ENCODE measurements at regions not wholly inside any gene's neighbourhood (a gene's known extent, or its start where the extent isn't known, plus 50 kb on each side); places are given as distances from the start of the nearest gene placed in this dataset.
"Not testable (repeated sequence)": the region's sequence is repeated elsewhere in the genome, so short reads cannot be mapped to it uniquely, and the experiment has no call there.

DNA sequence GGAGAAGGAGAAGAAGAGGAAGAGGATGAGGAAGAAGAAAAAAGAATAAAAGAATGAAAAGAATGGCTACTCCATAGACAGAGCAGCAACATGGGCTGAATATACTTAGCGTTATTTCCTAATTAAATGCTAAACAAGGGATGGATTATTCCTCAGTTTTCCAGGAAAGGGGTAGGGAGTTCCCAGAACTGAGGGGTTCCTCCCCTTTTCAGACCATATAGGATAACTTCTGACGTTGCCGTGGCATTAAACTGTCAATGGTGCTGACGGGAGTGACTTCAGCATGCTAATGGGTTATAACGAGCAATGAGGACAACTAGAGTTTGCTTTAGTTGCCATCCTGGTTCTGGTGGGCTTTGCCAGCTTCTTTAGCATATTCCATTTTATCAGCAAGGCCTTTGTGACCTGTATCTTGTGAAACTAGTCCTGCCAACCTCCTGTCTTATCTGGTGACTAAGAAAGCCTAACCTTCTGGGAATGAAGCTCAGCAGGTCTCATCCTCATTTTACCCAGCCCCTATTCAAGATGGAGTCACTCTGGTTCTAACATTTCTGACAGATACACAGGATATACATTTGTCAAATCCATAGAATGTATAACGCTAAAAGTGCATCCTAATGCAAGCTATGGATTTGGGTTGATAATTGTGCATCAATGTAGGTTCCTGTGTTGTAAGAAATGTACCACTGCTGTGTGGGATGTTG, 152.3 kb downstream of the MAIP1 start:
- TF ChIP-seq CTCF (IDR thresholded peaks at IDR 0.05) (no peak), EP300 (IDR thresholded peaks at IDR 0.05) (no peak), POLR2A (IDR thresholded peaks at IDR 0.05) (no peak)
- no peaks in the 10 kb centered on the region for H3K4me1 ChIP-seq (ENCODE audit: insufficient read depth)
- H3K9me3 ChIP-seq = no peaks in the 10 kb centered on the region
- H3K27ac ChIP-seq = no peak overlapping the region
- 90 to 91% (median 91%) methylated on average over 6 of the region's 6 CpGs for WGBS, 3 donors
- H3K4me3 ChIP-seq = no peak overlapping the region
- no peak for DNase-seq
- H3K36me3 ChIP-seq = no peaks in the 10 kb centered on the region
- intact Hi-C loops (cut with DNase I) = loop anchor here in 1 of 4 donors (10.0 kb wide), 1 partner anchor 63 kb away; no protein-coding TSS in a partner anchor
- no peaks in the 10 kb centered on the region for H3K27me3 ChIP-seq

DNA sequence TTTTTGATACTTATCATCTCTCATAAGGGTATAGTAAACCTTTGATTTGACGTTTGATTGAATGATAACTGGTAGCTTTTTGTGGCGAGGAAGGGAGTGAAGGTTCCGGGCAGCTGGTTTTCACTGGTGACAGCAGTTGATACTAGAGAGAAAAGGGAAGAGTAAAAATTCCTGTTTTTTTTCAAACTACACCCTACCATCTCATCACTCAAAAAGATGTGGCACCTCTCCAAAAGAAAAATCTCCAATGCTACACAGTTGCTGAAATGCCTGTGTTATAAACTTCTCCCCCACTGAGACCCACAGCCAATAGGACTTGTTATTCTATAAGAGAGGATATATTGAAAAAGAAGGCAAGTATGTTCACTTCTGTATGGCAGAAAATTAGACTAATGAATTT, 154.0 kb downstream of the MAIP1 start:
- H3K27ac ChIP-seq = no peak overlapping the region
- H3K4me1 ChIP-seq (ENCODE audit: insufficient read depth) = no peaks in the 10 kb centered on the region
- H3K36me3 ChIP-seq = no peaks in the 10 kb centered on the region
- no peak for DNase-seq
- no peaks in the 10 kb centered on the region for H3K27me3 ChIP-seq
- no peaks in the 10 kb centered on the region for H3K9me3 ChIP-seq
- no peak overlapping the region for H3K4me3 ChIP-seq
- TF ChIP-seq EP300 (IDR thresholded peaks at IDR 0.05) (no peak), CTCF (IDR thresholded peaks at IDR 0.05) (no peak), POLR2A (IDR thresholded peaks at IDR 0.05) (no peak)
- intact Hi-C loops (cut with DNase I) = loop anchor here in 1 of 4 donors (10.0 kb wide), 1 partner anchor 65 kb away; no protein-coding TSS in a partner anchor
- 81 to 90% (median 83%) methylated on average over 3 of the region's 3 CpGs for WGBS, 3 donors

- Histone ChIP-seq H3K4me3 (no peak overlapping the region), H3K27ac (no peak overlapping the region), H3K27me3 (no peaks in the 10 kb centered on the region), H3K9me3 (no peaks in the 10 kb centered on the region), H3K36me3 (no peaks in the 10 kb centered on the region), H3K4me1 (ENCODE audit: insufficient read depth) (no peaks in the 10 kb centered on the region)
- no peak for DNase-seq
- TF ChIP-seq EP300 (IDR thresholded peaks at IDR 0.05) (no peak), POLR2A (IDR thresholded peaks at IDR 0.05) (no peak), CTCF (IDR thresholded peaks at IDR 0.05) (no peak)
- intact Hi-C loops (cut with DNase I) = no loop called here
These were observed 155.0 kb downstream of the MAIP1 start for GRCh38 chr2:200110381-200110780.

DNA sequence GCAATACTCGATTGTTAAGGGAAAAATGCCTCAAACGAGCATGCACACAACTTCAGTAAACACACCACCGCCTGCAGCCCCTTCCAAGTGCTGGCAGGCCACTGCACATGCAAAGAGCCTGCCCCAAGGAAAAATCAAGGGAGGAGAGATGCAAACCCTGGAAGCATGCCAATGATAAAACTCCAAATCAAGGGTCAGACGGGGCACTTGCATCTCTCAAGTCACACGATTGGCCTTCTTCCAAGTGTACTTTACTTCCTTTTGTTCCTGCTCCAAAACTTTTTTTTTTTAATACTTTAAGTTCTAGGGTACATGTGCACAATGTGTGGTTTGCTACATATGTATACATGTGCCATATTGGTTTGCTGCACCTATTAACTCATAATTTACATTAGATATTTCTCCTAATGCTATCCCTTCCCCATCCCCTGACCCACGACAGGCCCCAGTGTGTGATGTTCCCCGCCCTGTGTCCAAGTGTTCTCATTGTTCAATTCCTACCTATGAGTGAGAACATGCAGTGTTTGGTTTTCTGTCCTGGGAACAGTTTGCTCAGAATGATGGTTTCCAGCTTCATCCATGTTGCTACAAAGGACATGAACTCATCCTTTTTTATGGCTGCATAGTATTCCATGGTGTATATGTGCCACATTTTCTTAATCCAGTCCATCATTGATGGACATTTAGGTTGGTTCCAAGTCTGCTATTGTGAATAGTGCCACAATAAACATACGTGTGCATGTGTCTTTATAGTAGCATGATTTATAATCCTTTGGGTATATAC, 157.8 kb downstream of the MAIP1 start:
- H3K27ac ChIP-seq; intact Hi-C loops (cut with DNase I); DNase-seq; H3K9me3 ChIP-seq; H3K4me3 ChIP-seq; H3K27me3 ChIP-seq; H3K36me3 ChIP-seq; H3K4me1 ChIP-seq (ENCODE audit: insufficient read depth): not testable (repeated sequence)
- 54 to 59% (median 58%) methylated on average over 8 of the region's 8 CpGs for WGBS, 3 donors

GRCh38 chr2:200119236-200119635, 163.9 kb downstream of the MAIP1 start:
- no peak overlapping the region for H3K4me3 ChIP-seq
- no peaks in the 10 kb centered on the region for H3K36me3 ChIP-seq
- no peaks in the 10 kb centered on the region for H3K27me3 ChIP-seq
- H3K9me3 ChIP-seq = no peaks in the 10 kb centered on the region
- DNase-seq = no peak
- no peak for TF ChIP-seq POLR2A (IDR thresholded peaks at IDR 0.05)
- no peak for TF ChIP-seq CTCF (IDR thresholded peaks at IDR 0.05)
- TF ChIP-seq EP300 (IDR thresholded peaks at IDR 0.05) = no peak
- intact Hi-C loops (cut with DNase I) = no loop called here
- H3K27ac ChIP-seq = no peak overlapping the region
- 29 to 56% (median 43%) methylated on average over 2 of the region's 2 CpGs for WGBS, 3 donors
- H3K4me1 ChIP-seq (ENCODE audit: insufficient read depth) = no peaks in the 10 kb centered on the region
